Activated T-cell treated with anti-CD3 and anti-CD28 coated beads for 24 hours (primary cell): ENCODE measurements at regions not wholly inside any gene's neighbourhood (a gene's known extent, or its start where the extent isn't known, plus 50 kb on each side); places are given as distances from the start of the nearest gene placed in this dataset.

Experiments
- DNase-seq: peaks from one replicate; pipeline ENCODE4 v3.0.0-alpha.2; 2020; ENCODE audit warnings: low read depth

- no peak for DNase-seq
Measured at GRCh38 chr4:123455360-123455759, 58.8 kb downstream of the SPRY1 start.

DNA sequence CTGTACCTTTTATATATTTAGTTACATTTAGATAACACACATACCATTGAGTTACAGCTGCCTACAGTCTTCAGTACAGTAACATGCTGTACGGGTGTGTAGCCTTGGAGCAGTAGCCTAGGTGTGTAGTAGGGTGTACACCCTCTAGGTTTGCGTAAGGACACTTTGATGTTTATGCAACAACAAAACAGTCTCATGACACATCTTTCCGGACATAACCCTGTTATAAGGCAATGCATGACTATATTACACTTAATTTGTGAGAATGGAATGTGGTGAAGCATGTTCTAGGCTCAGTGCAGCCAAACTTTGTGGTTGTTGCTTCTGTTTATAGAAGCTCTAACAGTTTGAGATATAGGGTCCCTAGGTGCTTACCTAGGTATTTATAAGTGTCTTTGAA lies 65.4 kb downstream of the SPRY1 start:
- DNase-seq, result no peak

- no peak for DNase-seq
Measured at GRCh38 chr4:123463869-123464268, 67.3 kb downstream of the SPRY1 start.

DNA sequence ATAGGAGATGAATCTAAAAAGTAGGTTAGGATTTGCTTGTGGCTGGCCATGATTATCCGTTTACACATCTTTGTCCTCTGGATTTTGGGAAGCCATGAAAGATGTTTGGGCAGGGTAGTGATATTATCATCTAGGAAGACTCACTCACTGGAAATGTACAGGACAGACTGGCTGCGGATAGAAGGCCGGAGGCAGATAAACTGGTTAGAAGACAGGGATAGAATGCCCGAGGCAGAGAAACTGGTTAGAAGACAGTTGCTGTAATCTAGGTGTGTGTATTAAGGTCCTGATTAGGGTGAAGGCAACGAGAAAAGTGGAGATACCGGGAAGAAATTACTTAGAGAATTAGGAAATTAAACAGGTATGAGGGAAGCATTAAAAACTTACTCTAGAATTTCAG lies 68.8 kb downstream of the SPRY1 start:
- no peak for DNase-seq

DNA sequence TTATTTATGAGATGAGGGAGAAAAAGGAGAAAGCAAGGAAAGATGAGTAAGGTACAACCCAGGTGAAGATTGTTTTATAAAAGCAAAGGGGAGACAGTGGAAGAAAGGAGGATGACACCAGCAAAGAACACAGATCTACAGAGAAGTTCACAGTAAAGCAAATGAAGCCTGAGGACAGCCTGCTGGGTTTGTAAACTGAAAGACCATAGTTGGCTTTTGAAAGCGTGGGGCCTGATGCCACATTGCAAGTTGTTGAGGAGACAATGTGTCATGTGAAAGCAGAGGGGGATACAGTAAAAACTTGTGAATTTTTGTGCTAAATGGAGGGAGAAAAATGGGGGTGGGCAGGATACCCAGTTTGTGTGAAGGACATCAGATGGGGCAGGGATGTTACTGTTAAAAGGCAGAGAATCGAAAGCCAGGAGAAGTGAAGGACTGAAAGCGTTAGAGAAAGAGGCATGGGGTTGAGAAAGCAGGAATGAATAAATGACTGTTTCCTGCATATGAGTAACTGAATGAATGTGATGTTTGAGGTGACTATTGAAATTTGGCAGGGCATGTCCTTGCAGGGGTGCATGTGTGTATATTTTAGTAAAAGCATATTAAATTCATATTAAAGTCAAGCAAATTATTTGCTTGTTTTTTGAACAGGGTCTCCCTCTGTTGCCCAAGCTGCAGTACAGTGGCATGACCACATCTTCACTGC lies 69.6 kb downstream of the SPRY1 start:
- DNase-seq, result no peak

DNA sequence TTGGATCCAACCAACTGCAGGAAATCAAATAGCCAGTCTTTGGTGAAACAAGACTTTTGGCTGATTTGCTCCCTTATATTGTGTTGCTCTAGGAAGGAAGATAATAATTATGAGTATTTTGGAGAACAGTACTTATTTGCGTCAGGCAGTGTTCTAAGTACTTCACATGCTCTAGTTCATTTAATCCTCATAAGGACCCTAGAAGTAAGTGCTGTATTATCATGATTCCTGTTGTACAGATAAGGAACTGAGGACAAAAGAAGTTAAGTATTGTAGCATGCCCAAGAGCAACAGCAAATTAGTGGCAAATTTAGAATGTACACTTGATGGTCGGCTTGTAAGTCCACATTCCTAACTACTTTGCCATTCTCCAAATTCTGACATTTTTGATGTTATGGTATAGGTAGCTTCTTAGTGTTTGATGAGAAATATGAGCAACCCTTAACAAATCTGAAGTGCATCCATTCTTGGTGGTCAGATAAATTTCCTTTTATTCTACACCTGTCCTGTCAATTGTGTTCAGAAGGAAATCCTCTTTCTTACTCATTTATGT lies 72.0 kb downstream of the SPRY1 start:
- DNase-seq, result no peak

GRCh38 chr4:123469245-123469644 lies 72.7 kb downstream of the SPRY1 start:
- no peak for DNase-seq

DNA sequence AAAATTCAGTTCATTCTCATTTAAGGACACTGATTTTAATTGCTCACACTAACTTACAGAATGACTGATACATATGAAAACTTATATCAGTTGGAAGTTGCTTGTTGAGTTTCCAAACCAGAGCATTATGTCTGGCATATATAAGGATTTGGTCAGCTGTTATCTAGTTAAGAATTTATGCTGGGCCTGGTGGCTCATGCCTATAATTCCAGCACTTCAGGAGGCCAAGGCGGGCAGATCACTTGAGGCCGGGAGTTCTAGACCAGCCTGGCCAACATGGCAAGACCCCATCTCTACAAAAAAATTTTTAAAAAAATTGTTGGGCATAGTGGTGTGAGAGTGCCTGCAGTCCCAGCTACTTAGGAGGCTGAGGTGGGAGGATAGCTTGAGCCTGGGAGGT lies 73.1 kb downstream of the SPRY1 start:
- no peak for DNase-seq

GRCh38 chr4:123470640-123471039 lies 74.0 kb downstream of the SPRY1 start:
- DNase-seq, result no peak

- DNase-seq, result no peak
Measured at GRCh38 chr4:123471655-123472369, 75.2 kb downstream of the SPRY1 start.

GRCh38 chr4:123474817-123475216 lies 78.2 kb downstream of the SPRY1 start:
- DNase-seq, result no peak

DNA sequence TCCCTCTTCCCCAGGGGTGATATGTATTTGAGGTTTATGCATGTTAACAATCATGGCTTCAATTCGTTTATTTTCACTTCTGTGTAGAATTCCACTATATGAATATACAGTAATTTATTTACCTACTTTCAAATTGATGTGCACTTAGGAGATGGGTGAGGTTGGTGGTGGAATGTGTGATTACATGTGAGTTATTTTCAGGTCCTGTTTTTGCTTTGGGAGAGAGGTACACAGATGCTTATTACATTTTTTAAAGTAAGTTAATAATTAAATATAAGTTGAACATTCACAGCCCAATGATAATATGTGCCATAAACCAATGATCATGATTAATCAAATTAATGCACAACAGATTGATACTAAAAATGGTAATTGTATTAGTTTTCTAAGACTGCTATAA lies 79.5 kb downstream of the SPRY1 start:
- no peak for DNase-seq

DNA sequence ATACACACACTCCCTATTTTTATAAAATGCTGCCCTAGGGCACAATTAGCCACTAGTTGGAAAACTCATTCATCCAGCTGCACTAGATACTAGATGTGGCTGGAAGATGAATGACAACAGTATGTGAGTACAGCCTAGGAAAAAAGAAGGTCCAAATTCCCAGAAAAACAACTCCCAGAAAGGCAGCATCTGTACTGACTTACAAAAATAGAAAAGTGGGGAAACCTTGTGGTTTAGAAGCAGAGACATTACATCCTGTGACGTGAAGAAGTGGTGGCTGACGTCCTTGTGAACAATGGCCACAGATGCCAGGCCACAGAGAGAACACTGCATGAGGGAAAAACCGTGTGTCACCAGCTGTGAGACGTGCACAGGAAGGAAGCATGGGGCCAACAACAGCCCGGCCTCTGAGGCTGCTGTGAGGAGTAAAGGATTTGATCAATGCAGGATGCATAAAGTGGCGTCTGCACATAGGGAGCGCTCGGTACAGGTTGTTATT lies 81.2 kb downstream of the SPRY1 start:
- DNase-seq, result peak; percentile 23

DNA sequence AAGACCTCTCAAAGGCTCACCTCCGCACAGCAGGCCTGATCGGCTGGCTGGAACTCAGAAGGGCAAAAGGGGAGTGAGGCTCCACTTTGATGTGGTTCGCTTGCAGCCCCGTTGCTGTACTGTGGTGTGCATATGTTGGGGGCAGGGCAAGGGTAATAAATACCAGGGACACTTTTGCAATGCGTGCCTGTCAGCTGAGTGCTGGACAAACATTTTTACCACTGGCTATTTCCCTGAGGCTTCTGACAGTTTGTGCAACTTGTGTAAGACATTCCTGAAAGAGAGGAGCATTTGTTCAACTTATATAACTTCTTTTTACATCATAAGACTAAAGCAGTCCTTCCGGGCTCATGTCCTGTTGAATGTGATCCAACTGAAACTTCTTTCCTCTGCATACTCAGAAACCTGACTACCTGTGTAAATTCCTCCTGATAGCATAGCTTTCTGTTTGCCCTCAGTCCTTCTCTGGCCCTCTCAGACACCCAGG lies 82.3 kb downstream of the SPRY1 start:
- DNase-seq, result no peak

DNA sequence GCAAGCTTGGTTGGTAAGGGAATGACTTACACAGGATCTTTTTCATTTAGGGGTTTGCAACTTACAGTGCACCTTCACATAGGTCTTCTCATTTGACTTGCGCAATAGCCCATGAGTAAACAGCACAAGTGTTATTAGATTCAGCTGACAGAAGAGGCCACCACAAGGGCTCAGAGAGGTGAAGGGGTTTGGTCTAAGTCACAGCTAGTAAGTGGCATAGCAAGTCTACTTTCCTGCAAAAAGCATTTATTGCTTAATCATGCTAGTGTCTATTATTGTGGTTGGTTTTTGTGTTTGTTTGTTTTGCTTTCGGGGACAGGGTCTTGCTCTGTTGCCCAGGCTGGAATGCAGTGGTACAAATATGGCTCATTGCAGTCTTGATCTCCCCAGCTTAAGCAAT lies 83.3 kb downstream of the SPRY1 start:
- DNase-seq, result no peak

GRCh38 chr4:123480706-123481418 lies 84.3 kb downstream of the SPRY1 start:
- no peak for DNase-seq

DNA sequence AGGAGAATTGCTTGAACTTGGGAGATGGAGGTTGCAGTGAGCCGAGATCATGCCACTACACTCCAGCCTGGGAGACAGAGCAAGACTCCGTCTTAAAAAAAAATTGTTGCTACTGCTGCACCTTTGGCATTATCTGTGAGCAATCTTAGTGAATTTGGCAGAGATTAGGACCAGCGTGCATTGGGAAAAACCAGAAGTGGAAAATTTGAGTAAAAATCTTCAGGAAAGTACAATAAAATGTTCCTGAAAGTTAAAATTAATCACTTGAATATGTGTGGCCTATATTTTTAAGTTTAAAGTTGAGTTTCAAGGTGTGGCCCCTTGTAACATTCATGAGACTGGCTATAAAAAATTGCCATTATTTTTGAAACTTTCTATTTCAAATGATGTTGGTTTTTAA lies 85.1 kb downstream of the SPRY1 start:
- no peak for DNase-seq

DNA sequence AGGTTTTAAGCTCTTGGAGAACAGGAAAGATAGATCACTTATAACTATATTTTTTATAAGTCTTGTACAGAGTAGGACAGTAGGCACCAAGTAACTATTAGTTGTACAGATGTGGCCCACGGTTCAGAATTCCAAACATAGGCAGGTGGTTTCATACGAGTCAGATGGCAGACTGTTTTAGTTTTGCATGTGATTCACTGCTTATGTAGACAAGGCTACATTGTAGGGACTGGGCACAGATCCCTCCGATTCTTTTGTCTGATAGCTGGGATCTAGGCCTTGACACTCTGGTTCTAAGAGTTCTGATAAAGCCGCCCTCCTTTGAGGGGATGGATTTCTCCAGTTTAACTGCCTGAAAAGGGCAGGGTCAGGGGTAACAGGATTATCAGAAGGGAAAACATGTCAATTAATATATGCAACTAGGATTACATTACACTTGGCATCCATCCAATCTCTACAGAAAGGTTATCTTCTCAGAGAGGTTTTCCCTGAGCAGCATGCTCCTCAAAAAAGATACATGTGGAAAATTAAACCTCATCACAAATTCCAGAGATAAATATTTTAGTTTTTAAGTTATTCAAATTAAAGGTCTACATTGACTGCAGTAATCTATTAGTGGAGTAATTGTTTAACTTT lies 87.8 kb downstream of the SPRY1 start:
- DNase-seq, result no peak

GRCh38 chr4:123485601-123486000 lies 89.0 kb downstream of the SPRY1 start:
- no peak for DNase-seq

DNA sequence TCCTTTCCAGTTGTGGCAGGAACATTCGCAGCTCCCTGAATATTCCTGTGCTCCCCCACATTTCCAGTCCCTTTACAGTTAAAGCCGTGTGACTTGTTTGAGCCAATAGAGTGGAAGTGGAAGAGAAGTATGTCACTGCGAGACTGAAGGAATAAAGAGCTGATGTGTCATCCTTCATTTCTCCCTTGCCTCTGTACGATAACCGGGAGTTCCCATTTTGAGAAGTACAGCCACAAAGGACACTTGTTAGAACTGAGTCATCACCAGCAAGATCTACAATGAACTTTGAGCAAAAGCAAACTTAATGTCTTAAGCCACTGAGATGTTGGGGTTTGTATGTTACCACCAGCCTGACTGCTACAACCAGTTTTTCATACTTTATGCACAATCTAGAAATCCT lies 92.3 kb downstream of the SPRY1 start:
- DNase-seq, result no peak

DNA sequence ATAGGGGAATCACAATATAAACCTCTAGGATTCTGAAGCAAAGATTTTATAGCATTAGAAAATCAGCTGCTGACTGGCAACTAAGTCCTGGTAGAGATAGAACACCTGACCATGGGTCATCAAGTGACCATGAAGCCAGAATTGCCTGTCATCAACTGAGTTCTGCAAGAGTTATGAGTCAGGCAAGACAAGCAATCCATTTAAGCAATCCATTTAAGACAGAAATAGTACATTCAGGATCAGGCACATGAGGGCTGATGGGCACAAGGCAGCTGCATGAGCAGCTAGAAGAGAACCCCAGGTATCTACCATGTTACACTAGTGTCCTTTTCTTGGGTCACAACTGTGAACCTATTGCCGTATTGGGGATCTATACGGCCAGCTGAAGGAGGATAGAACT lies 98.9 kb downstream of the SPRY1 start:
- DNase-seq, result no peak

GRCh38 chr4:123496421-123496820 lies 99.8 kb downstream of the SPRY1 start:
- no peak for DNase-seq
